HCT116 (cell line): ENCODE measurements at regions not wholly inside any gene's neighbourhood (a gene's known extent, or its start where the extent isn't known, plus 50 kb on each side); places are given as distances from the start of the nearest gene placed in this dataset.

Experiments used
- ATAC-seq: fragments of 200-7000 bp; cut with Tn5 transposase; 2 replicates; pipeline ENCODE4 v1.9.1; 2020; ENCODE audit warnings: mild to moderate bottlenecking, moderate library complexity
- BruUV-seq: library from RNA; stranded (reverse); fragments of 400-500 nt; replicated peaks from 2 replicates; lab custom pipeline; 2021; lab: Mats Ljungman, UMichigan
- CTCF ChIA-PET: fragments of 300-600 bp; sonication (Branson Sonifier 250); formaldehyde crosslinking; loops from one replicate; lab custom pipeline; 2021; ENCODE audit warnings: antibody characterized with exemption; lab: Charles Lee
- POLR2A ChIA-PET: fragments of 300-600, 350-600 bp; sonication (Branson Sonifier 250); formaldehyde crosslinking; loops from one replicate; lab custom pipeline; 2021; ENCODE audit warnings: antibody characterized with exemption; lab: Charles Lee
- RAD21 ChIA-PET, 2 experiments: fragments of 300-600 bp; sonication (Branson Sonifier 250); formaldehyde crosslinking; loops; one replicate each; lab custom pipeline; 2023; ENCODE audit warnings: low total read pairs in 2 of 2; ENCODE audit not compliant: uncharacterized antibody in 2 of 2, unreplicated experiment in 2 of 2, low non-redundant PET in 1 of 2; lab: Charles Lee
- DNase-seq: peaks from one replicate; pipeline ENCODE4 v3.0.0-alpha.2; 2010; ENCODE audit warnings: low read depth, low spot score
- H2AFZ ChIP-seq: fragments of 200-600 bp; shearing (Covaris generic), sonication (generic); 2 replicates; pipeline ENCODE4 v1.6.1; 2017; ENCODE audit warnings: low read depth, mixed run types, mixed read lengths, antibody characterized with exemption, low read length; ENCODE audit not compliant: poor library complexity, severe bottlenecking
- H3K27ac ChIP-seq: 2 replicates; pipeline ENCODE4 v1.5.1; 2012; ENCODE audit warnings: low read depth, low read length
- H3K27me3 ChIP-seq: fragments of 200-600 bp; sonication (generic); 2 replicates; pipeline ENCODE4 v1.6.1; 2016; ENCODE audit warnings: mixed run types, low read length, mixed read lengths; ENCODE audit not compliant: insufficient read depth
- H3K36me3 ChIP-seq, 2 experiments: fragments of 200-500 bp in 1 of 2; fragments of 200-600 bp in 1 of 2; sonication (Bioruptor generic) in 1 of 2; sonication (generic) in 1 of 2; 2 replicates each; pipeline versions ENCODE4 v1.5.1 to v1.6.1; 2014 to 2016; ENCODE audit warnings: low read length in 2 of 2, inconsistent platforms in 1 of 2, mixed read lengths in 1 of 2, mixed run types in 1 of 2; ENCODE audit not compliant: insufficient read depth in 2 of 2, control insufficient read depth in 1 of 2
- H3K4me1 ChIP-seq, 2 experiments: fragments of 200-600 bp in 1 of 2; sonication (generic) in 1 of 2; 2 replicates each; pipeline versions ENCODE4 v1.5.1 to v1.6.1; 2012 to 2017; ENCODE audit warnings: low read length in 2 of 2, inconsistent platforms in 1 of 2, mild to moderate bottlenecking in 1 of 2, mixed read lengths in 1 of 2, mixed run types in 1 of 2, moderate library complexity in 1 of 2; ENCODE audit not compliant: insufficient read depth in 2 of 2, control insufficient read depth in 1 of 2
- H3K4me2 ChIP-seq: fragments of 200-600 bp; sonication (generic); 2 replicates; pipeline ENCODE4 v1.6.1; 2017; ENCODE audit warnings: mixed run types, low read length, mixed read lengths
- H3K4me3 ChIP-seq, 2 experiments: fragments of 200-600 bp in 1 of 2; sonication (generic) in 1 of 2; replicated peaks in 1 of 2; 2 replicates each; pipeline ENCODE4 v1.5.1; 2011 to 2016; ENCODE audit warnings: low read length in 2 of 2, control low read depth in 1 of 2, low read depth in 1 of 2, mild to moderate bottlenecking in 1 of 2, mixed read lengths in 1 of 2, mixed run types in 1 of 2
- H3K79me2 ChIP-seq: fragments of 200-600 bp; sonication (generic); 2 replicates; pipeline ENCODE4 v1.6.1; 2017; ENCODE audit warnings: mild to moderate bottlenecking, mixed run types, low read length, moderate library complexity, mixed read lengths; ENCODE audit not compliant: insufficient read depth
- H3K9ac ChIP-seq: fragments of 200-600 bp; sonication (generic); 2 replicates; pipeline ENCODE4 v1.6.1; 2016; ENCODE audit warnings: low read length, mixed read lengths
- H3K9me2 ChIP-seq: fragments of 200-600 bp; sonication (generic), shearing (Covaris generic); 2 replicates; pipeline ENCODE4 v1.6.1; 2017; ENCODE audit warnings: mixed run types, mild to moderate bottlenecking, moderate library complexity; ENCODE audit not compliant: insufficient read depth
- H3K9me3 ChIP-seq, 2 experiments: fragments of 200-500 bp in 1 of 2; fragments of 200-600 bp in 1 of 2; sonication (Bioruptor generic) in 1 of 2; sonication (generic) in 1 of 2; 2 replicates each; pipeline ENCODE4 v1.6.1; 2014 to 2017; ENCODE audit warnings: low read length in 2 of 2, mixed read lengths in 2 of 2, inconsistent platforms in 1 of 2, low read depth in 1 of 2, mild to moderate bottlenecking in 1 of 2, mixed run types in 1 of 2, moderate library complexity in 1 of 2; ENCODE audit not compliant: control insufficient read depth in 1 of 2, insufficient read depth in 1 of 2
- H4K20me1 ChIP-seq: fragments of 200-600 bp; sonication (generic), shearing (Covaris generic); 2 replicates; pipeline ENCODE4 v1.6.1; 2017; ENCODE audit warnings: mixed run types, mild to moderate bottlenecking, moderate library complexity; ENCODE audit not compliant: insufficient read depth
- ATF3 ChIP-seq: IDR thresholded peaks from 2 replicates; pipeline ENCODE4 v1.6.1; 2012
- CBX3 ChIP-seq: IDR thresholded peaks from 2 replicates; pipeline ENCODE4 v1.6.1; 2012; ENCODE audit warnings: low read depth
- CTCF ChIP-seq, 3 experiments: fragments of 200-600 bp in 1 of 3; sonication (generic) in 1 of 3; IDR thresholded peaks in 2 of 3; conservative IDR thresholded peaks in 1 of 3; 2 replicates each; pipeline ENCODE4 v1.5.1; 2012 to 2017; ENCODE audit warnings: low read depth in 2 of 3, low read length in 2 of 3, antibody characterized with exemption in 1 of 3, borderline replicate concordance in 1 of 3, control low read depth in 1 of 3, mild to moderate bottlenecking in 1 of 3, mixed read lengths in 1 of 3, mixed run types in 1 of 3, moderate library complexity in 1 of 3; ENCODE audit not compliant: insufficient read depth in 1 of 3
- ELF1 ChIP-seq: IDR thresholded peaks from 2 replicates; pipeline ENCODE4 v1.6.1; 2012; ENCODE audit warnings: low read depth, borderline replicate concordance
- EZH2 ChIP-seq: fragments of 200-600 bp; sonication (generic); IDR thresholded peaks from 2 replicates; pipeline ENCODE4 v1.6.1; 2017; ENCODE audit warnings: antibody characterized with exemption, mixed run types
- EZH2phosphoT487 ChIP-seq: fragments of 200-600 bp; IDR thresholded peaks from 2 replicates; pipeline ENCODE4 v1.6.1; 2018; ENCODE audit warnings: antibody characterized with exemption, borderline replicate concordance
- FOSL1 ChIP-seq: IDR thresholded peaks from 2 replicates; pipeline ENCODE4 v1.6.1; 2012; ENCODE audit warnings: low read depth
- JUND ChIP-seq: IDR thresholded peaks from 2 replicates; pipeline ENCODE4 v1.6.1; 2012
- MAX ChIP-seq: IDR thresholded peaks from 2 replicates; pipeline ENCODE4 v1.6.1; 2012
- POLR2A ChIP-seq: IDR thresholded peaks from 2 replicates; pipeline ENCODE4 v1.7.0; 2011; ENCODE audit warnings: borderline replicate concordance; ENCODE audit not compliant: insufficient read depth, insufficient read length; ENCODE audit errors: extremely low read depth
- POLR2AphosphoS5 ChIP-seq: IDR thresholded peaks from 2 replicates; pipeline ENCODE4 v1.6.1; 2011; ENCODE audit warnings: mild to moderate bottlenecking, low read depth, low read length, moderate library complexity
- REST ChIP-seq: IDR thresholded peaks from 2 replicates; pipeline ENCODE4 v1.6.1; 2012; ENCODE audit warnings: low read depth
- SRF ChIP-seq: IDR thresholded peaks from 2 replicates; pipeline ENCODE4 v1.6.1; 2012; ENCODE audit warnings: low read depth
- YY1 ChIP-seq: IDR thresholded peaks from 2 replicates; pipeline ENCODE4 v1.6.1; 2011; ENCODE audit warnings: low read length, low read depth, moderate library complexity, mild to moderate bottlenecking; ENCODE audit not compliant: insufficient replicate concordance; ENCODE audit errors: extremely low read depth
- ZBTB33 ChIP-seq: IDR thresholded peaks from 2 replicates; pipeline ENCODE4 v1.6.1; 2011; ENCODE audit warnings: mild to moderate bottlenecking, low read length, moderate library complexity; ENCODE audit not compliant: insufficient replicate concordance; ENCODE audit errors: extremely low read depth
- ZFX ChIP-seq: fragments of 450-650 bp; IDR thresholded peaks from 2 replicates; pipeline ENCODE4 v1.6.1; 2017
- intact Hi-C: fragments of 100-400 bp; cut with micrococcal nuclease; formaldehyde crosslinking; loops from 2 replicates; pipeline ENCODE4 v1.10.0; 2022

GRCh38 chr3:117096549-117096948, 387.0 kb downstream of the TUSC7 start:
- intact Hi-C loops = no loop called here
- no peak for TF ChIP-seq ZBTB33
- no peak for TF ChIP-seq CTCF (IDR thresholded peaks at IDR 0.05 in 2 of 3, conservative IDR thresholded peaks at IDR 0.05 in 1 of 3; ENCODE audit: borderline replicate concordance in 1 of 3, insufficient read depth in 1 of 3, low read depth in 2 of 3, low read length in 2 of 3)
- TF ChIP-seq FOSL1 = no peak
- no peak for TF ChIP-seq POLR2AphosphoS5
- TF ChIP-seq CBX3 = no peak
- TF ChIP-seq EZH2 = no peak
- no peak for TF ChIP-seq ELF1
- TF ChIP-seq ZFX = no peak
- TF ChIP-seq POLR2A = no peak
- no peak for TF ChIP-seq YY1
- no peak for TF ChIP-seq EZH2phosphoT487
- no peak for TF ChIP-seq REST
- TF ChIP-seq JUND = no peak
- no peak for TF ChIP-seq MAX
- TF ChIP-seq SRF = no peak
- TF ChIP-seq ATF3 = no peak
- H3K4me3 ChIP-seq = no peak overlapping the region
- no peak overlapping the region for H3K4me2 ChIP-seq
- no TSS peak for BruUV-seq
- ATAC-seq (no peak), DNase-seq (no peak)
- no peak overlapping the region for H3K9ac ChIP-seq
- no peak overlapping the region for H2AFZ ChIP-seq
- no peaks in the 10 kb centered on the region for H3K79me2 ChIP-seq
- no peaks in the 10 kb centered on the region for H3K27me3 ChIP-seq
- 0 out of 4 replicates have a peak, but pooled peaks cover 0 to 3% of the 10 kb centered on the region in 2 experiments for H3K9me3 ChIP-seq
- H3K36me3 ChIP-seq = no peaks in the 10 kb centered on the region
- POLR2A ChIA-PET = no interaction called here
- no peaks in the 10 kb centered on the region for H4K20me1 ChIP-seq
- H3K9me2 ChIP-seq = no peaks in the 10 kb centered on the region
- CTCF ChIA-PET = no interaction called here
- no peak overlapping the region for H3K27ac ChIP-seq
- no peaks in the 10 kb centered on the region for H3K4me1 ChIP-seq
- RAD21 ChIA-PET = no interaction called here
